Liver (tissue), 8 donors: ENCODE measurements at regions not wholly inside any gene's neighbourhood (a gene's known extent, or its start where the extent isn't known, plus 50 kb on each side); places are given as distances from the start of the nearest gene placed in this dataset.

Source experiments
- DNase-seq: peaks from one replicate; pipeline ENCODE4 v3.0.0-alpha.2; 2017; ENCODE audit warnings: low spot score
- H3K27ac ChIP-seq, 2 donors: one replicate each; pipeline ENCODE4 v1.7.0; 2013; ENCODE audit warnings: inconsistent platforms in 2 of 2, low read length in 2 of 2, control low read depth in 1 of 2, low read depth in 1 of 2, mild to moderate bottlenecking in 1 of 2
- H3K27me3 ChIP-seq, 4 donors: one replicate each; pipeline versions ENCODE4 v1.6.1 to v1.7.0; 2013; ENCODE audit warnings: low read length in 3 of 4, inconsistent platforms in 1 of 4, mild to moderate bottlenecking in 1 of 4, moderate library complexity in 1 of 4; ENCODE audit not compliant: control insufficient read depth in 4 of 4, insufficient read depth in 4 of 4
- H3K36me3 ChIP-seq, 4 donors: one replicate each; pipeline versions ENCODE4 v1.6.1 to v1.7.0; 2013; ENCODE audit warnings: low read length in 3 of 4, mild to moderate bottlenecking in 3 of 4, low read depth in 1 of 4, moderate library complexity in 1 of 4; ENCODE audit not compliant: control insufficient read depth in 4 of 4, insufficient read depth in 3 of 4
- H3K4me1 ChIP-seq, 4 donors: one replicate each; pipeline versions ENCODE4 v1.6.1 to v1.7.0; 2013; ENCODE audit warnings: low read length in 3 of 4, mild to moderate bottlenecking in 3 of 4, moderate library complexity in 1 of 4; ENCODE audit not compliant: control insufficient read depth in 4 of 4, insufficient read depth in 4 of 4
- H3K4me3 ChIP-seq, 3 donors: one replicate each; pipeline versions ENCODE4 v1.6.1 to v1.7.0; 2013; ENCODE audit warnings: low read length in 3 of 3, control low read depth in 1 of 3, low read depth in 1 of 3, mild to moderate bottlenecking in 1 of 3
- H3K9ac ChIP-seq, 2 donors: one replicate each; pipeline ENCODE4 v1.7.0; 2013; ENCODE audit warnings: low read length in 2 of 2, mild to moderate bottlenecking in 2 of 2, moderate library complexity in 2 of 2, control low read depth in 1 of 2, low read depth in 1 of 2
- H3K9me3 ChIP-seq, 4 donors: one replicate each; pipeline versions ENCODE4 v1.6.1 to v1.7.0; 2013; ENCODE audit warnings: low read length in 3 of 4; ENCODE audit not compliant: control insufficient read depth in 4 of 4
- CTCF ChIP-seq: fragments of 150-350 bp; IDR thresholded peaks from 2 replicates; pipeline ENCODE4 v1.5.1; 2017; ENCODE audit warnings: improper control_type of control experiment, low read depth, low read length; ENCODE audit not compliant: missing input control
- EGR1 ChIP-seq, 2 donors: IDR thresholded peaks; 2 replicates each; pipeline ENCODE4 v1.6.1; 2016 to 2018; ENCODE audit warnings: antibody characterized with exemption in 2 of 2, low read depth in 2 of 2
- FOXA1 ChIP-seq: IDR thresholded peaks from 2 replicates; pipeline ENCODE4 v1.6.1; 2016; ENCODE audit warnings: antibody characterized with exemption
- FOXA2 ChIP-seq: IDR thresholded peaks from 2 replicates; pipeline ENCODE4 v1.6.1; 2016; ENCODE audit warnings: antibody characterized with exemption
- GABPA ChIP-seq, 2 donors: IDR thresholded peaks in 1 of 2; conservative IDR thresholded peaks in 1 of 2; 2 replicates each; pipeline ENCODE4 v1.6.1; 2016; ENCODE audit warnings: antibody characterized with exemption in 2 of 2, mild to moderate bottlenecking in 1 of 2, moderate library complexity in 1 of 2
- HNF4A ChIP-seq, 2 donors: conservative IDR thresholded peaks; 2 replicates each; pipeline ENCODE4 v1.6.1; 2016; ENCODE audit warnings: antibody characterized with exemption in 2 of 2, mild to moderate bottlenecking in 2 of 2
- HNF4G ChIP-seq: IDR thresholded peaks from 2 replicates; pipeline ENCODE4 v1.6.1; 2016; ENCODE audit warnings: antibody characterized with exemption
- JUND ChIP-seq, 2 donors: IDR thresholded peaks; 2 replicates each; pipeline ENCODE4 v1.6.1; 2016; ENCODE audit warnings: antibody characterized with exemption in 2 of 2
- MAX ChIP-seq: IDR thresholded peaks from 2 replicates; pipeline ENCODE4 v1.6.1; 2016; ENCODE audit warnings: antibody characterized with exemption
- NR2F2 ChIP-seq: IDR thresholded peaks from 2 replicates; pipeline ENCODE4 v1.6.1; 2016; ENCODE audit warnings: antibody characterized with exemption
- RAD21 ChIP-seq, 2 donors: IDR thresholded peaks; 2 replicates each; pipeline ENCODE4 v1.6.1; 2016; ENCODE audit warnings: antibody characterized with exemption in 2 of 2, mild to moderate bottlenecking in 2 of 2
- REST ChIP-seq: IDR thresholded peaks from 2 replicates; pipeline ENCODE4 v1.6.1; 2016; ENCODE audit warnings: antibody characterized with exemption, mild to moderate bottlenecking
- RXRA ChIP-seq, 2 donors: IDR thresholded peaks; 2 replicates each; pipeline ENCODE4 v1.6.1; 2017 to 2018; ENCODE audit warnings: antibody characterized with exemption in 2 of 2, mild to moderate bottlenecking in 1 of 2
- SP1 ChIP-seq: IDR thresholded peaks from 2 replicates; pipeline ENCODE4 v1.6.1; 2018; ENCODE audit warnings: antibody characterized with exemption, mild to moderate bottlenecking
- TAF1 ChIP-seq: conservative IDR thresholded peaks from 2 replicates; pipeline ENCODE4 v1.6.1; 2016; ENCODE audit warnings: antibody characterized with exemption, mild to moderate bottlenecking
- YY1 ChIP-seq: IDR thresholded peaks from 2 replicates; pipeline ENCODE4 v1.6.1; 2016; ENCODE audit warnings: antibody characterized with exemption, mild to moderate bottlenecking
- WGBS: extraction: QIAGEN DNeasy Blood & Tissue Kit; methylation state at CpG from one replicate; pipeline ENCODE4 v1.1.7; 2013; 5-methylcytosine and 5-hydroxymethylcytosine counted together
- TF ChIP-seq, protein P1 (sequence below): IDR thresholded peaks from 2 replicates; pipeline ENCODE4 v1.6.1; 2016; ENCODE audit warnings: antibody characterized with exemption
- TF ChIP-seq, protein P2 (sequence below): IDR thresholded peaks from 2 replicates; pipeline ENCODE4 v1.6.1; 2016; ENCODE audit warnings: antibody characterized with exemption
- donor health status: healthy.
- donor health status: healthy.
- donor health status: healthy.
- donor health status: healthy.
- donor health status: healthy.

- DNase-seq = no peak
- no peak overlapping the region for H3K27ac ChIP-seq
- 81% methylated on average over 3 of the region's 3 CpGs for WGBS
- no peaks in the 10 kb centered on the region for H3K27me3 ChIP-seq
- no peaks in the 10 kb centered on the region for H3K4me1 ChIP-seq
- no peaks in the 10 kb centered on the region for H3K9me3 ChIP-seq
- H3K4me3 ChIP-seq = no peak overlapping the region
- TF ChIP-seq YY1 = no peak
- TF ChIP-seq RXRA (IDR thresholded peaks at IDR 0.05) = no peak
- TF ChIP-seq HNF4A (conservative IDR thresholded peaks at IDR 0.05) = no peak
- TF ChIP-seq, protein P1, sequence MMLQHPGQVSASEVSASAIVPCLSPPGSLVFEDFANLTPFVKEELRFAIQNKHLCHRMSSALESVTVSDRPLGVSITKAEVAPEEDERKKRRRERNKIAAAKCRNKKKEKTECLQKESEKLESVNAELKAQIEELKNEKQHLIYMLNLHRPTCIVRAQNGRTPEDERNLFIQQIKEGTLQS = no peak
- TF ChIP-seq EGR1 (IDR thresholded peaks at IDR 0.05; ENCODE audit: low read depth in 2 of 2) = no peak
- no peak for TF ChIP-seq TAF1
- TF ChIP-seq JUND (IDR thresholded peaks at IDR 0.05) = no peak
- no peak for TF ChIP-seq FOXA1
- no peak for TF ChIP-seq NR2F2
- no peak for TF ChIP-seq SP1
- TF ChIP-seq, protein P2, sequence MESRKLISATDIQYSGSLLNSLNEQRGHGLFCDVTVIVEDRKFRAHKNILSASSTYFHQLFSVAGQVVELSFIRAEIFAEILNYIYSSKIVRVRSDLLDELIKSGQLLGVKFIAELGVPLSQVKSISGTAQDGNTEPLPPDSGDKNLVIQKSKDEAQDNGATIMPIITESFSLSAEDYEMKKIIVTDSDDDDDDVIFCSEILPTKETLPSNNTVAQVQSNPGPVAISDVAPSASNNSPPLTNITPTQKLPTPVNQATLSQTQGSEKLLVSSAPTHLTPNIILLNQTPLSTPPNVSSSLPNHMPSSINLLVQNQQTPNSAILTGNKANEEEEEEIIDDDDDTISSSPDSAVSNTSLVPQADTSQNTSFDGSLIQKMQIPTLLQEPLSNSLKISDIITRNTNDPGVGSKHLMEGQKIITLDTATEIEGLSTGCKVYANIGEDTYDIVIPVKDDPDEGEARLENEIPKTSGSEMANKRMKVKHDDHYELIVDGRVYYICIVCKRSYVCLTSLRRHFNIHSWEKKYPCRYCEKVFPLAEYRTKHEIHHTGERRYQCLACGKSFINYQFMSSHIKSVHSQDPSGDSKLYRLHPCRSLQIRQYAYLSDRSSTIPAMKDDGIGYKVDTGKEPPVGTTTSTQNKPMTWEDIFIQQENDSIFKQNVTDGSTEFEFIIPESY = no peak
- TF ChIP-seq HNF4G = no peak
- no peak for TF ChIP-seq RAD21 (IDR thresholded peaks at IDR 0.05)
- no peak for TF ChIP-seq FOXA2
- no peak for TF ChIP-seq REST
- TF ChIP-seq MAX = no peak
- no peak for TF ChIP-seq CTCF
- TF ChIP-seq GABPA (IDR thresholded peaks at IDR 0.05 in 1 of 2, conservative IDR thresholded peaks at IDR 0.05 in 1 of 2) = no peak
- H3K9ac ChIP-seq = no peak overlapping the region
- no peaks in the 10 kb centered on the region for H3K36me3 ChIP-seq
These were observed 134.3 kb downstream of the LTN1 start for GRCh38 chr21:28858424-28858823.

- no peak for DNase-seq
- Histone ChIP-seq H3K27ac (no peak overlapping the region), H3K9me3 (no peaks in the 10 kb centered on the region), H3K36me3 (no peaks in the 10 kb centered on the region), H3K9ac (no peak overlapping the region), H3K4me1 (no peaks in the 10 kb centered on the region), H3K4me3 (no peak overlapping the region), H3K27me3 (no peaks in the 10 kb centered on the region)
- WGBS = 95% methylated on average over 2 of the region's 2 CpGs
- no peak for TF ChIP-seq JUND (IDR thresholded peaks at IDR 0.05)
- no peak for TF ChIP-seq HNF4A (conservative IDR thresholded peaks at IDR 0.05)
- TF ChIP-seq EGR1 (IDR thresholded peaks at IDR 0.05; ENCODE audit: low read depth in 2 of 2) = no peak
- no peak for TF ChIP-seq FOXA1
- TF ChIP-seq, protein P1 = no peak
- TF ChIP-seq HNF4G = no peak
- TF ChIP-seq FOXA2 = no peak
- TF ChIP-seq SP1 = no peak
- TF ChIP-seq TAF1 = no peak
- TF ChIP-seq GABPA (IDR thresholded peaks at IDR 0.05 in 1 of 2, conservative IDR thresholded peaks at IDR 0.05 in 1 of 2) = no peak
- no peak for TF ChIP-seq CTCF
- TF ChIP-seq RXRA (IDR thresholded peaks at IDR 0.05) = no peak
- TF ChIP-seq, protein P2 = no peak
- no peak for TF ChIP-seq YY1
- TF ChIP-seq NR2F2 = no peak
These were observed 134.9 kb downstream of the LTN1 start for GRCh38 chr21:28857752-28858151.
